ENCODE measurements at regions not wholly inside any gene's neighbourhood (a gene's known extent, or its start where the extent isn't known, plus 50 kb on each side); places are given as distances from the start of the nearest gene placed in this dataset.

DNA sequence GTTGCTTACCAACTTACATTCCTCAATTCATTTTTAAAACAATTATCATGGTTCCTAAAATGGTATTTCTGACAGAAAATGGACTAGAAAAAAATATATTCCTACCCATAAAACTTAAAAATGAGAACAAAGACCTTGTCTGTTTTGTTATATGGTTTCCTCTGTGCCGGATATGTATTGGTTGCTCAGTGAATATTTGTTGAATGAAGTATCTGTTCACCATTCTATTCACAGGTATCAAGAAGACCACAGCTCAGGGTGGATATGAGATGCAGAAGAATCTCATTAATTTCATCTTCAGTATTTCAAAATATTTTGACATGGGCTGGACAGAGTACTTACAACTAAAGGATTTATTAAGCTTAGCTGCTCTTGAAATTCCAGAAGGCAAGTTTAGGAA, 58.1 kb downstream of the TUSC7 start:
- Histone ChIP-seq H3K27ac (ENCODE audit: low read length, poor library complexity, severe bottlenecking) (no peak overlapping the region), H3K36me3 (ENCODE audit: control insufficient read depth in 1 of 2, insufficient read depth in 2 of 2, low read depth in 1 of 2, low read length in 2 of 2) (no peaks in the 10 kb centered on the region), H2BK120ac (ENCODE audit: low read depth, low read length) (no peak overlapping the region), H3K79me1 (replicated peaks; ENCODE audit: low read length, poor library complexity, severe bottlenecking) (no peaks in the 10 kb centered on the region), H2BK15ac (ENCODE audit: low read depth, poor library complexity, severe bottlenecking) (no peak overlapping the region), H4K91ac (ENCODE audit: low read length) (no peak overlapping the region), H3K27me3 (ENCODE audit: control insufficient read depth in 1 of 2, insufficient read depth in 1 of 2, low read length in 2 of 2) (no peaks in the 10 kb centered on the region), H3K23ac (ENCODE audit: low read length in 2 of 2) (no peak overlapping the region), H3K4me3 (ENCODE audit: insufficient read depth in 1 of 2, low read depth in 1 of 2, low read length in 2 of 2) (no peak overlapping the region), H3K4ac (ENCODE audit: low read depth in 1 of 2, low read length in 2 of 2) (no peak overlapping the region), H2AFZ (ENCODE audit: low read depth, low read length) (no peak overlapping the region), H4K8ac (ENCODE audit: low read length) (no peak overlapping the region), H3K4me2 (ENCODE audit: low read length, poor library complexity, severe bottlenecking) (no peak overlapping the region), H3K4me1 (ENCODE audit: control insufficient read depth, insufficient read depth, low read depth, low read length) (no peaks in the 10 kb centered on the region), H2BK12ac (ENCODE audit: low read length in 2 of 2) (no peak overlapping the region), H3K9me3 (ENCODE audit: control insufficient read depth, low read length) (no peaks in the 10 kb centered on the region), H2AK5ac (ENCODE audit: low read length, severe bottlenecking) (no peak overlapping the region), H3K18ac (ENCODE audit: low read depth in 1 of 2, low read length in 2 of 2) (no peak overlapping the region), H2BK5ac (ENCODE audit: low read depth, low read length, poor library complexity, severe bottlenecking) (no peak overlapping the region), H3K9ac (ENCODE audit: low read length) (no peak overlapping the region), H3K14ac (ENCODE audit: low read length in 2 of 2) (no peak overlapping the region)
- no CpG with 5 or more reads among the region's 1 CpG for WGBS
- no peak for DNase-seq

DNA sequence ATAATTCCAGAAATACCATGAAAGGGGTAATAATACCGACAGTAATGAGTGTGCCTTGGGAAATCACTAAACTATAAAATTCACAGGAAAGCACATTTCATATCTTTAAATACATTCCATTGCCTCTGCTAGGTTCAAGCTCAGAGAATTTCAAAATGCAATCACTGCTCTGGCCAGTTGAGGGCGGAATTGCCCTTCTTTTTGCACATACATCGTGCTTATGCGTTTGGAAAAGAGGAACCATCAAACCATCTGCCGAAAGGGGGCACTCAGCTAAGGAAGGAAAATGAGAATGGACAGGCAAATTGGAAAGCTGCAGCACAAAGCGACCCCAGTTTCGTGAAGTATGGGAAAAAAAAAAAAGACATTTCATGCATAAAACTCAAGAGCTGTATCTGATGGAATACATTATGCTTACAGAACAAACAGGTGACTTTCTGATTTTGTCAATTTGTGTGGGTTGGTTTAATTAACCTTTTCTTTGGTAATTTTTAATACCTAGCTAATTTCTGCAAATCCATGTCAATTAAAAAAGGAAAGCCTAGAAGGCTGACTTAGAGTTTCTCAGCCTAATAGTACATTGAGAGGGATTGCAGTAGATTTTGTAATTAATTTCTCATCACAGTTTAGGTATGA, 61.4 kb downstream of the TUSC7 start:
- H2BK15ac ChIP-seq (ENCODE audit: low read depth, poor library complexity, severe bottlenecking): no peak overlapping the region
- no peak overlapping the region for H2AFZ ChIP-seq (ENCODE audit: low read depth, low read length)
- H2AK5ac ChIP-seq (ENCODE audit: low read length, severe bottlenecking): no peak overlapping the region
- H3K4me2 ChIP-seq (ENCODE audit: low read length, poor library complexity, severe bottlenecking): no peak overlapping the region
- no peak overlapping the region for H3K23ac ChIP-seq (ENCODE audit: low read length in 2 of 2)
- H3K79me1 ChIP-seq (replicated peaks; ENCODE audit: low read length, poor library complexity, severe bottlenecking): no peaks in the 10 kb centered on the region
- H3K9me3 ChIP-seq (ENCODE audit: control insufficient read depth, low read length): no peaks in the 10 kb centered on the region
- no peak overlapping the region for H3K27ac ChIP-seq (ENCODE audit: low read length, poor library complexity, severe bottlenecking)
- H2BK12ac ChIP-seq (ENCODE audit: low read length in 2 of 2): no peak overlapping the region
- H3K18ac ChIP-seq (ENCODE audit: low read depth in 1 of 2, low read length in 2 of 2): no peak overlapping the region
- H3K4ac ChIP-seq (ENCODE audit: low read depth in 1 of 2, low read length in 2 of 2): no peak overlapping the region
- H3K9ac ChIP-seq (ENCODE audit: low read length): no peak overlapping the region
- no peak overlapping the region for H2BK5ac ChIP-seq (ENCODE audit: low read depth, low read length, poor library complexity, severe bottlenecking)
- no peaks in the 10 kb centered on the region for H3K4me1 ChIP-seq (ENCODE audit: control insufficient read depth, insufficient read depth, low read depth, low read length)
- H3K4me3 ChIP-seq (ENCODE audit: insufficient read depth in 1 of 2, low read depth in 1 of 2, low read length in 2 of 2): no peak overlapping the region
- no peak overlapping the region for H3K14ac ChIP-seq (ENCODE audit: low read length in 2 of 2)
- no peaks in the 10 kb centered on the region for H3K27me3 ChIP-seq (ENCODE audit: control insufficient read depth in 1 of 2, insufficient read depth in 1 of 2, low read length in 2 of 2)
- H3K36me3 ChIP-seq (ENCODE audit: control insufficient read depth in 1 of 2, insufficient read depth in 2 of 2, low read depth in 1 of 2, low read length in 2 of 2): no peaks in the 10 kb centered on the region
- 2% methylated on average over 7 of the region's 7 CpGs for WGBS
- peak; percentile 81 for DNase-seq
- no peak overlapping the region for H2BK120ac ChIP-seq (ENCODE audit: low read depth, low read length)
- no peak overlapping the region for H4K91ac ChIP-seq (ENCODE audit: low read length)
- no peak overlapping the region for H4K8ac ChIP-seq (ENCODE audit: low read length)

DNA sequence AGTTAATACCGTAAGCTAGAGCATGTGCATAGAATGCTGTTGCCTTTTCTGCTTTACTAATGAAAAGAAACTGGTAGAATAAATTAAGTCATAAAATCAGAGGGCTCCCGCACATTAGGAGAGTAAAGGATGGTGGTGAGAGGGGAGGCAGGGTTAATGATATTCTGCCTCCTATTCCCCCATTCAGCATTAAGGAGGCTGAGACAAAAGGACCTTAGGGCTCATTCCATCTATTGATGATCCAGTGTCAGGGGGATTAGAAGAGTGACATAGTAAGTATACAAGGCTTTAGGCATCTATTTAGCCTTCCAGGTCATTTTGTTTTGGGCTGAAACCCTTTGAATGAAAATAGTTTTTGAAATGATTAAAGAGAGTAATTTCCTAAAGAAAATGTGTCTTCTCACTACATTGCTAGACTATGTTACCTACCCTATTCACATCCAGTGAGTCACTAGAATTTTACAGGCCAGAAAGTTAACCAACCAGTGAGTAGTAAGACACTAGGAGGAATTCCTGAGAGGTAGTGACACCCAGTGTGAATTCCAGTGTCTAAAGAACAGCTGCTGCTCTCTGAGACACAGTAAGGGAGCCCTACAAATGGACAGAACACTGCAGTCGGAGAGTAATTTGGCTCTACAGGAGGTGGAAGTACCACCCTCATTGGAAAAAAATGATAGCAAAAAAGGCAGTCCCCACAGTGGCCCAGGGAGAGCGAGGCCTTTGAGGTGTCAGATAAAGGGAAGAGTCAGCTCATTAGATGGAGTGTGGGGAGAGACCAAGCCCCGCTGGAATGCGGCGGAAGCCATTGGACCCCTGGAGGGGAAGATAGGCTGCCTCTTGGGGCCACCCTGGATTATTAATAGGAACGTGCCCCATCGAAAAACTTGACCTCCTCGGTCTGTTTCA, 67.6 kb downstream of the TUSC7 start:
- no peak overlapping the region for H3K14ac ChIP-seq (ENCODE audit: low read length in 2 of 2)
- H3K23ac ChIP-seq (ENCODE audit: low read length in 2 of 2): no peak overlapping the region
- peak overlapping the region; percentile 0 for H3K4me2 ChIP-seq (ENCODE audit: low read length, poor library complexity, severe bottlenecking)
- peak overlapping the region; percentile 80 for H3K27ac ChIP-seq (ENCODE audit: low read length, poor library complexity, severe bottlenecking)
- H3K36me3 ChIP-seq (ENCODE audit: control insufficient read depth in 1 of 2, insufficient read depth in 2 of 2, low read depth in 1 of 2, low read length in 2 of 2): no peaks in the 10 kb centered on the region
- no peak overlapping the region for H2BK120ac ChIP-seq (ENCODE audit: low read depth, low read length)
- no peaks in the 10 kb centered on the region for H3K9me3 ChIP-seq (ENCODE audit: control insufficient read depth, low read length)
- H3K4me1 ChIP-seq (ENCODE audit: control insufficient read depth, insufficient read depth, low read depth, low read length): peaks cover 5% of the 10 kb centered on the region
- no peaks in the 10 kb centered on the region for H3K79me1 ChIP-seq (replicated peaks; ENCODE audit: low read length, poor library complexity, severe bottlenecking)
- peak overlapping the region; percentile 52 for H2AK5ac ChIP-seq (ENCODE audit: low read length, severe bottlenecking)
- H3K18ac ChIP-seq (ENCODE audit: low read depth in 1 of 2, low read length in 2 of 2): no peak overlapping the region
- H4K91ac ChIP-seq (ENCODE audit: low read length): no peak overlapping the region
- no peak overlapping the region for H3K4ac ChIP-seq (ENCODE audit: low read depth in 1 of 2, low read length in 2 of 2)
- no peaks in the 10 kb centered on the region for H3K27me3 ChIP-seq (ENCODE audit: control insufficient read depth in 1 of 2, insufficient read depth in 1 of 2, low read length in 2 of 2)
- H3K4me3 ChIP-seq (ENCODE audit: insufficient read depth in 1 of 2, low read depth in 1 of 2, low read length in 2 of 2): no peak overlapping the region
- no peak overlapping the region for H2BK5ac ChIP-seq (ENCODE audit: low read depth, low read length, poor library complexity, severe bottlenecking)
- WGBS: 78% methylated on average over 10 of the region's 10 CpGs
- H2BK15ac ChIP-seq (ENCODE audit: low read depth, poor library complexity, severe bottlenecking): no peak overlapping the region
- H4K8ac ChIP-seq (ENCODE audit: low read length): no peak overlapping the region
- no peak overlapping the region for H2AFZ ChIP-seq (ENCODE audit: low read depth, low read length)
- no peak for DNase-seq
- H3K9ac ChIP-seq (ENCODE audit: low read length): no peak overlapping the region
- no peak overlapping the region for H2BK12ac ChIP-seq (ENCODE audit: low read length in 2 of 2)

GRCh38 chr3:116785226-116785625, 75.6 kb downstream of the TUSC7 start:
- no peaks in the 10 kb centered on the region for H3K4me1 ChIP-seq (ENCODE audit: control insufficient read depth, insufficient read depth, low read depth, low read length)
- no peak overlapping the region for H3K27ac ChIP-seq (ENCODE audit: low read length, poor library complexity, severe bottlenecking)
- H3K4me2 ChIP-seq (ENCODE audit: low read length, poor library complexity, severe bottlenecking): no peak overlapping the region
- H2BK12ac ChIP-seq (ENCODE audit: low read length in 2 of 2): peak overlapping the region; percentile 10 to 73
- H3K36me3 ChIP-seq (ENCODE audit: control insufficient read depth in 1 of 2, insufficient read depth in 2 of 2, low read depth in 1 of 2, low read length in 2 of 2): no peaks in the 10 kb centered on the region
- no peak overlapping the region for H2BK5ac ChIP-seq (ENCODE audit: low read depth, low read length, poor library complexity, severe bottlenecking)
- WGBS: 100% methylated on average over 3 of the region's 3 CpGs
- no peaks in the 10 kb centered on the region for H3K79me1 ChIP-seq (replicated peaks; ENCODE audit: low read length, poor library complexity, severe bottlenecking)
- H3K9ac ChIP-seq (ENCODE audit: low read length): no peak overlapping the region
- no peak overlapping the region for H3K23ac ChIP-seq (ENCODE audit: low read length in 2 of 2)
- no peak overlapping the region for H4K91ac ChIP-seq (ENCODE audit: low read length)
- H3K4me3 ChIP-seq (ENCODE audit: insufficient read depth in 1 of 2, low read depth in 1 of 2, low read length in 2 of 2): no peak overlapping the region
- DNase-seq: no peak
- H4K8ac ChIP-seq (ENCODE audit: low read length): peak overlapping the region; percentile 24
- H3K9me3 ChIP-seq (ENCODE audit: control insufficient read depth, low read length): no peaks in the 10 kb centered on the region
- no peak overlapping the region for H2AK5ac ChIP-seq (ENCODE audit: low read length, severe bottlenecking)
- H3K4ac ChIP-seq (ENCODE audit: low read depth in 1 of 2, low read length in 2 of 2): no peak overlapping the region
- no peak overlapping the region for H2BK15ac ChIP-seq (ENCODE audit: low read depth, poor library complexity, severe bottlenecking)
- no peak overlapping the region for H3K14ac ChIP-seq (ENCODE audit: low read length in 2 of 2)
- no peak overlapping the region for H2AFZ ChIP-seq (ENCODE audit: low read depth, low read length)
- no peak overlapping the region for H2BK120ac ChIP-seq (ENCODE audit: low read depth, low read length)
- peak overlapping the region; percentile 5 to 49 for H3K18ac ChIP-seq (ENCODE audit: low read depth in 1 of 2, low read length in 2 of 2)
- no peaks in the 10 kb centered on the region for H3K27me3 ChIP-seq (ENCODE audit: control insufficient read depth in 1 of 2, insufficient read depth in 1 of 2, low read length in 2 of 2)

Data from mesenchymal stem cell (in vitro differentiated cells and primary cell).